Cardiac muscle cell (in vitro differentiated cells and primary cell): ENCODE measurements at regions not wholly inside any gene's neighbourhood (a gene's known extent, or its start where the extent isn't known, plus 50 kb on each side); places are given as distances from the start of the nearest gene placed in this dataset.
A peak's percentile ranks its signal among the peaks of the same experiment; 100 is the strongest.

Experiments
- DNase-seq, 2 donors: peaks; one replicate each; pipeline versions ENCODE4 v3.0.0 to v3.0.0-alpha.2; 2010 to 2017; ENCODE audit warnings: low read depth in 1 of 2, low spot score in 1 of 2
- H3K27ac ChIP-seq: fragments of 200-600 bp; sonication (generic); 2 replicates; pipeline ENCODE4 v1.5.1; 2016
- H3K27me3 ChIP-seq: fragments of 200-600 bp; sonication (generic); 2 replicates; pipeline ENCODE4 v1.6.0; 2016; ENCODE audit warnings: control low read depth
- H3K36me3 ChIP-seq: fragments of 200-600 bp; sonication (generic); 2 replicates; pipeline ENCODE4 v1.5.1; 2016; ENCODE audit warnings: control low read depth
- H3K4me1 ChIP-seq: fragments of 200-600 bp; sonication (generic); 2 replicates; pipeline ENCODE4 v1.8.1; 2017; ENCODE audit warnings: low read depth, mild to moderate bottlenecking, mixed run types
- H3K4me3 ChIP-seq: fragments of 200-600 bp; sonication (generic); 2 replicates; pipeline ENCODE4 v1.5.1; 2016; ENCODE audit warnings: mild to moderate bottlenecking
- H3K9me3 ChIP-seq: fragments of 200-600 bp; sonication (generic); 2 replicates; pipeline ENCODE4 v1.5.1; 2017; ENCODE audit warnings: low read depth, mild to moderate bottlenecking, control low read depth
- CTCF ChIP-seq: IDR thresholded peaks from 2 replicates; pipeline ENCODE4 v1.5.1; 2012; ENCODE audit warnings: low read depth, mild to moderate bottlenecking, low read length

GRCh38 chr9:107213561-107214028 is 69.5 kb upstream of the RAD23B start:
- Histone ChIP-seq H3K9me3 (no peaks in the 10 kb centered on the region), H3K4me3 (no peak overlapping the region), H3K27ac (no peak overlapping the region), H3K27me3 (no peaks in the 10 kb centered on the region), H3K4me1 (no peaks in the 10 kb centered on the region), H3K36me3 (no peaks in the 10 kb centered on the region)
- peak in 1 of 2 donors; percentile 91 for DNase-seq
- TF ChIP-seq CTCF: no peak

- Histone ChIP-seq H3K27ac (no peak overlapping the region), H3K4me3 (no peak overlapping the region), H3K9me3 (no peaks in the 10 kb centered on the region), H3K27me3 (no peaks in the 10 kb centered on the region), H3K4me1 (no peaks in the 10 kb centered on the region), H3K36me3 (no peaks in the 10 kb centered on the region)
- no peak for DNase-seq
- no peak for TF ChIP-seq CTCF
These were observed 68.7 kb upstream of the RAD23B start for GRCh38 chr9:107214381-107214780.

GRCh38 chr9:107214915-107215314 is 68.2 kb upstream of the RAD23B start:
- H3K4me3 ChIP-seq: no peak overlapping the region

GRCh38 chr9:107215381-107215780 is 67.7 kb upstream of the RAD23B start:
- H3K27ac ChIP-seq: no peak overlapping the region
- peak in 1 of 2 donors; percentile 47 for DNase-seq
- no peaks in the 10 kb centered on the region for H3K27me3 ChIP-seq
- no peaks in the 10 kb centered on the region for H3K9me3 ChIP-seq
- TF ChIP-seq CTCF: no peak
- H3K4me1 ChIP-seq: no peaks in the 10 kb centered on the region
- H3K4me3 ChIP-seq: no peak overlapping the region
- H3K36me3 ChIP-seq: no peaks in the 10 kb centered on the region

More at GRCh38 chr9:107214915-107215314, 68.2 kb upstream of the RAD23B start:
- Histone ChIP-seq H3K9me3 (no peaks in the 10 kb centered on the region), H3K4me1 (no peaks in the 10 kb centered on the region), H3K27me3 (no peaks in the 10 kb centered on the region), H3K36me3 (no peaks in the 10 kb centered on the region), H3K27ac (no peak overlapping the region)
- DNase-seq: no peak
- no peak for TF ChIP-seq CTCF

- Histone ChIP-seq H3K27me3 (no peaks in the 10 kb centered on the region), H3K27ac (no peak overlapping the region), H3K9me3 (no peaks in the 10 kb centered on the region), H3K36me3 (no peaks in the 10 kb centered on the region), H3K4me1 (peaks cover 1% of the 10 kb centered on the region), H3K4me3 (no peak overlapping the region)
- no peak for TF ChIP-seq CTCF
- no peak for DNase-seq
These were observed 66.8 kb upstream of the RAD23B start for GRCh38 chr9:107216329-107216728.
